ENCODE measurements at regions not wholly inside any gene's neighbourhood (a gene's known extent, or its start where the extent isn't known, plus 50 kb on each side); places are given as distances from the start of the nearest gene placed in this dataset.

GRCh38 chr11:122205036-122205435 lies 89.0 kb upstream of the BLID start:
- no peak overlapping the region for H3K18ac ChIP-seq (ENCODE audit: extremely low read depth, low read length)
- CTCF ChIA-PET (ENCODE audit: partially characterized antibody): interaction anchor here (0.7 to 4.6 kb wide), 5 partner anchors 9 to 551 kb away, joined by 4 to 43 read pairs (median 5); no protein-coding TSS in a partner anchor
- H2BK120ac ChIP-seq (replicated peaks; ENCODE audit: low read depth, low read length): no peak overlapping the region
- DNase-seq (ENCODE audit: low read depth in 1 of 2, low spot score in 2 of 2) (no peak), FAIRE-seq (no peak)
- H3K79me1 ChIP-seq (ENCODE audit: low read depth, low read length): no peaks in the 10 kb centered on the region
- 85% methylated on average over 5 of the region's 5 CpGs; no CpG with 5 or more reads in 1 of the 2 experiments for WGBS, 2 experiments (ENCODE audit: extremely low coverage in 1 of 2, insufficient coverage in 1 of 2, insufficient read length in 1 of 2, insufficient replicate concordance in 2 of 2, low coverage in 1 of 2, low lambda C conversion rate in 2 of 2, missing lambda C conversion rate in 1 of 2)
- TF ChIP-seq NANOG (IDR thresholded peaks at IDR 0.05; ENCODE audit: insufficient read depth, low read depth, low read length, poor library complexity, severe bottlenecking): no peak
- TF ChIP-seq CTCF (IDR thresholded peaks at IDR 0.05; ENCODE audit: control extremely low read depth in 1 of 3, insufficient read depth in 1 of 3, low read depth in 1 of 3, low read length in 3 of 3): no peak
- TF ChIP-seq CREB1 (IDR thresholded peaks at IDR 0.05): no peak
- TF ChIP-seq KDM4A (IDR thresholded peaks at IDR 0.05; ENCODE audit: low read depth, low read length, severe bottlenecking): no peak
- H2BK5ac ChIP-seq (ENCODE audit: low read depth, low read length): no peak overlapping the region
- no peak overlapping the region for H3K9ac ChIP-seq (replicated peaks in 1 of 4; ENCODE audit: extremely low read depth in 1 of 4, low read depth in 3 of 4, low read length in 3 of 4)
- no peaks in the 10 kb centered on the region for H3K79me2 ChIP-seq (ENCODE audit: control insufficient read depth in 1 of 2, insufficient read depth in 2 of 2, low read length in 2 of 2)
- H4K8ac ChIP-seq (ENCODE audit: extremely low read depth, insufficient read depth, low read length): no peak overlapping the region
- H3K9me3 ChIP-seq (ENCODE audit: insufficient read depth in 2 of 2, low read depth in 1 of 2, low read length in 1 of 2): no peaks in the 10 kb centered on the region
- H2AFZ ChIP-seq (ENCODE audit: low read length): no peak overlapping the region
- H3K4ac ChIP-seq (replicated peaks; ENCODE audit: insufficient read length, low read depth, low read length): no peak overlapping the region
- H3K23ac ChIP-seq (ENCODE audit: insufficient read length): no peak overlapping the region
- no peaks in the 10 kb centered on the region for H4K20me1 ChIP-seq (replicated peaks in 1 of 2; ENCODE audit: control insufficient read depth in 1 of 2, insufficient read depth in 2 of 2, low read length in 2 of 2)
- H4K5ac ChIP-seq (ENCODE audit: insufficient read length, low read depth, low read length): no peak overlapping the region
- H2AK5ac ChIP-seq (ENCODE audit: low read depth, low read length): no peak overlapping the region
- H3K14ac ChIP-seq (ENCODE audit: insufficient read length): no peak overlapping the region
- H2BK20ac ChIP-seq (ENCODE audit: low read length): no peak overlapping the region
- H2BK15ac ChIP-seq (ENCODE audit: low read length): no peak overlapping the region
- H3K23me2 ChIP-seq (ENCODE audit: low read depth, low read length): peaks cover 2% of the 10 kb centered on the region; the same call in 1 of the 2 replicates
- H3K4me1 ChIP-seq (replicated peaks in 1 of 4; ENCODE audit: control insufficient read depth in 3 of 4, insufficient read depth in 4 of 4, low read length in 3 of 4): peaks cover 0 to 4% (median under 1%) of the 10 kb centered on the region in 4 experiments; a peak in 2 of 7 replicates
- POLR2A ChIA-PET (ENCODE audit: partially characterized antibody): no interaction called here
- no peak overlapping the region for H3K56ac ChIP-seq (replicated peaks; ENCODE audit: insufficient read length, low read depth, low read length)
- H3K27me3 ChIP-seq (replicated peaks in 1 of 4; ENCODE audit: control insufficient read depth in 3 of 4, extremely low read depth in 1 of 4, insufficient read depth in 3 of 4, low read length in 3 of 4): no peaks in the 10 kb centered on the region
- H4K91ac ChIP-seq (replicated peaks; ENCODE audit: insufficient read length, low read length): no peak overlapping the region
- H3K36me3 ChIP-seq (ENCODE audit: control insufficient read depth in 2 of 4, insufficient read depth in 4 of 4, low read length in 3 of 4): no peaks in the 10 kb centered on the region
- no peak overlapping the region for H3K4me3 ChIP-seq (ENCODE audit: extremely low read depth in 1 of 4, insufficient read depth in 2 of 4, low read depth in 3 of 4, low read length in 4 of 4)
- no peak overlapping the region for H3K4me2 ChIP-seq (ENCODE audit: insufficient read depth in 1 of 2, low read depth in 2 of 2, low read length in 2 of 2)
- no peak overlapping the region for H3K27ac ChIP-seq (ENCODE audit: low read depth, low read length)
- H2BK12ac ChIP-seq (ENCODE audit: low read depth, low read length): no peak overlapping the region

All from H1 (cell line).